GM21390 (cell line): ENCODE measurements at regions not wholly inside any gene's neighbourhood (a gene's known extent, or its start where the extent isn't known, plus 50 kb on each side); places are given as distances from the start of the nearest gene placed in this dataset.
A peak's percentile ranks its signal among the peaks of the same experiment; 100 is the strongest.

Experiments used
- ATAC-seq: cut with Tn5 transposase; IDR thresholded peaks from one replicate; pipeline ENCODE4 v1.9.1; 2021; ENCODE audit not compliant: unreplicated experiment

- no peak for ATAC-seq
Observed at GRCh38 chr4:71151054-71151453, 157.6 kb downstream of the DCK start.

- ATAC-seq, result no peak
Observed at GRCh38 chr4:71156616-71157015, 163.2 kb downstream of the DCK start.

GRCh38 chr4:71162386-71162785 is 168.9 kb downstream of the DCK start:
- no peak for ATAC-seq

GRCh38 chr4:71163317-71163716 is 169.9 kb downstream of the DCK start:
- ATAC-seq, result no peak

- no peak for ATAC-seq
Observed at GRCh38 chr4:71167083-71167482, 171.7 kb upstream of the SLC4A4 start.

- no peak for ATAC-seq
Observed at GRCh38 chr4:71171592-71171991, 167.2 kb upstream of the SLC4A4 start.

- ATAC-seq, result no peak
Observed at GRCh38 chr4:71181332-71181731, 157.5 kb upstream of the SLC4A4 start.

- peak; percentile 69 for ATAC-seq
Observed at GRCh38 chr4:71184195-71184781, 154.5 kb upstream of the SLC4A4 start.

GRCh38 chr4:71185037-71185436 is 153.8 kb upstream of the SLC4A4 start:
- ATAC-seq, result no peak

- no peak for ATAC-seq
Observed at GRCh38 chr4:71186257-71186565, 152.6 kb upstream of the SLC4A4 start.

- ATAC-seq, result peak; percentile 33
Observed at GRCh38 chr4:71186566-71187403, 152.0 kb upstream of the SLC4A4 start.

- ATAC-seq, result peak; percentile 25
Observed at GRCh38 chr4:71187404-71188155, 151.2 kb upstream of the SLC4A4 start.

GRCh38 chr4:71188156-71188640 is 150.6 kb upstream of the SLC4A4 start:
- no peak for ATAC-seq

- no peak for ATAC-seq
Observed at GRCh38 chr4:71188951-71189350, 149.9 kb upstream of the SLC4A4 start.

GRCh38 chr4:71189471-71189870 is 149.3 kb upstream of the SLC4A4 start:
- no peak for ATAC-seq

- no peak for ATAC-seq
Observed at GRCh38 chr4:71194454-71194853, 144.4 kb upstream of the SLC4A4 start.

GRCh38 chr4:71195924-71196323 is 142.9 kb upstream of the SLC4A4 start:
- no peak for ATAC-seq

- no peak for ATAC-seq
Observed at GRCh38 chr4:71198958-71199357, 139.9 kb upstream of the SLC4A4 start.

GRCh38 chr4:71201057-71201456 is 137.8 kb upstream of the SLC4A4 start:
- no peak for ATAC-seq

- no peak for ATAC-seq
Observed at GRCh38 chr4:71201817-71202576, 136.8 kb upstream of the SLC4A4 start.

GRCh38 chr4:71202705-71203104 is 136.1 kb upstream of the SLC4A4 start:
- ATAC-seq, result no peak
